ENCODE measurements at regions not wholly inside any gene's neighbourhood (a gene's known extent, or its start where the extent isn't known, plus 50 kb on each side); places are given as distances from the start of the nearest gene placed in this dataset.

GRCh38 chr16:55138298-55138697 lies 185.7 kb upstream of the IRX6 start:
- TF ChIP-seq, protein P1, sequence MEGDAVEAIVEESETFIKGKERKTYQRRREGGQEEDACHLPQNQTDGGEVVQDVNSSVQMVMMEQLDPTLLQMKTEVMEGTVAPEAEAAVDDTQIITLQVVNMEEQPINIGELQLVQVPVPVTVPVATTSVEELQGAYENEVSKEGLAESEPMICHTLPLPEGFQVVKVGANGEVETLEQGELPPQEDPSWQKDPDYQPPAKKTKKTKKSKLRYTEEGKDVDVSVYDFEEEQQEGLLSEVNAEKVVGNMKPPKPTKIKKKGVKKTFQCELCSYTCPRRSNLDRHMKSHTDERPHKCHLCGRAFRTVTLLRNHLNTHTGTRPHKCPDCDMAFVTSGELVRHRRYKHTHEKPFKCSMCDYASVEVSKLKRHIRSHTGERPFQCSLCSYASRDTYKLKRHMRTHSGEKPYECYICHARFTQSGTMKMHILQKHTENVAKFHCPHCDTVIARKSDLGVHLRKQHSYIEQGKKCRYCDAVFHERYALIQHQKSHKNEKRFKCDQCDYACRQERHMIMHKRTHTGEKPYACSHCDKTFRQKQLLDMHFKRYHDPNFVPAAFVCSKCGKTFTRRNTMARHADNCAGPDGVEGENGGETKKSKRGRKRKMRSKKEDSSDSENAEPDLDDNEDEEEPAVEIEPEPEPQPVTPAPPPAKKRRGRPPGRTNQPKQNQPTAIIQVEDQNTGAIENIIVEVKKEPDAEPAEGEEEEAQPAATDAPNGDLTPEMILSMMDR (IDR thresholded peaks at IDR 0.05) = no peak
- TF ChIP-seq EP300 (IDR thresholded peaks at IDR 0.05) = no peak

Data from sigmoid colon (tissue), 4 donors.